ENCODE measurements at regions not wholly inside any gene's neighbourhood (a gene's known extent, or its start where the extent isn't known, plus 50 kb on each side); places are given as distances from the start of the nearest gene placed in this dataset.

DNA sequence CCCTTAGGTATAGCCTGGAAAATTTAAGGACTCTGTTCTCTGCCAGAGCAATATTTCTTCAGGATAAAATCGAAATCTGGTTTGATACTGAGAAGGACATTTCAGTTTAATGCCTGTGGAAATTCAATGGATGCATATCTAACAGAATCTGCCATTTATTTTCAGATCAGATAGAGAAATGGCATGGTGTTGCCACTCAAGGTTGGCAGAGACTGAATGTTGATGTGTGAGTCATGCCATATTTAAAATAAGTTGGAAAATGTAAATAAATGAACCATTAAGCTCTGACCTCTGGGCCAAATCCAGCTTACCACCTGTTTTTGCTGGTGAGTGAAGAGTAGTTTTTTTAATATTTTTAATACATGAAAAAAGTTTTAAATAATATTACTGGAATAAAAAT lies 594.6 kb downstream of the DOK5 start:
- no peak overlapping the region for H3K4me3 ChIP-seq (ENCODE audit: low read depth, low read length)
- no peak for DNase-seq (ENCODE audit: extremely low spot score)
- 45% methylated on average over 1 of the region's 1 CpG for WGBS
- no peak overlapping the region for H3K27ac ChIP-seq (ENCODE audit: low read depth)
- H3K36me3 ChIP-seq (ENCODE audit: insufficient read depth), result no peaks in the 10 kb centered on the region
- no peaks in the 10 kb centered on the region for H3K4me1 ChIP-seq (ENCODE audit: insufficient read depth)

GRCh38 chr20:55067158-55067825 lies 591.9 kb downstream of the DOK5 start:
- 90% methylated on average over 7 of the region's 7 CpGs for WGBS
- H3K27ac ChIP-seq (ENCODE audit: low read depth), result no peak overlapping the region
- no peaks in the 10 kb centered on the region for H3K36me3 ChIP-seq (ENCODE audit: insufficient read depth)
- DNase-seq (ENCODE audit: extremely low spot score), result no peak
- H3K4me1 ChIP-seq (ENCODE audit: insufficient read depth), result no peaks in the 10 kb centered on the region
- H3K4me3 ChIP-seq (ENCODE audit: low read depth, low read length), result no peak overlapping the region

DNA sequence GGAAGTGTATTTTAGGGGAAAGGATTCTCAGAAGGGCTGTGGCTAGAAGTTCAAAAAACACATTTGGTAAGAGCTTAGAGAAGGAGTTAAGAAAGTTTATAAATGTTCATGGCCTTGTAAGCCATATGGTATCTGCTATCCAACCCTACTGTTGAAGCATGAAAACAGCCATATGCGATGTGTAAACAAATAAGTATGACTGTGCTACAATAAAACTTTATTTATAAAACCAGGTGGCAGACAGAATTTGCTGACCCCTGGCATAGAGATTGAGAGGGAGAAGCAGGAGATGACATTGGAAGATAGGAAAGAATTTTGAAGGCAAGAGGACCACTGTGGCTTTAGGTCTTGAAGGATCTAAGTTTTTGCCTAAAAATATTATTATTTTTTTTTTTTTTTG lies 583.5 kb downstream of the DOK5 start:
- WGBS, result 51% methylated on average over 1 of the region's 1 CpG
- no peaks in the 10 kb centered on the region for H3K36me3 ChIP-seq (ENCODE audit: insufficient read depth)
- no peak for DNase-seq (ENCODE audit: extremely low spot score)
- no peak overlapping the region for H3K27ac ChIP-seq (ENCODE audit: low read depth)
- H3K4me3 ChIP-seq (ENCODE audit: low read depth, low read length), result no peak overlapping the region
- no peaks in the 10 kb centered on the region for H3K4me1 ChIP-seq (ENCODE audit: insufficient read depth)

DNA sequence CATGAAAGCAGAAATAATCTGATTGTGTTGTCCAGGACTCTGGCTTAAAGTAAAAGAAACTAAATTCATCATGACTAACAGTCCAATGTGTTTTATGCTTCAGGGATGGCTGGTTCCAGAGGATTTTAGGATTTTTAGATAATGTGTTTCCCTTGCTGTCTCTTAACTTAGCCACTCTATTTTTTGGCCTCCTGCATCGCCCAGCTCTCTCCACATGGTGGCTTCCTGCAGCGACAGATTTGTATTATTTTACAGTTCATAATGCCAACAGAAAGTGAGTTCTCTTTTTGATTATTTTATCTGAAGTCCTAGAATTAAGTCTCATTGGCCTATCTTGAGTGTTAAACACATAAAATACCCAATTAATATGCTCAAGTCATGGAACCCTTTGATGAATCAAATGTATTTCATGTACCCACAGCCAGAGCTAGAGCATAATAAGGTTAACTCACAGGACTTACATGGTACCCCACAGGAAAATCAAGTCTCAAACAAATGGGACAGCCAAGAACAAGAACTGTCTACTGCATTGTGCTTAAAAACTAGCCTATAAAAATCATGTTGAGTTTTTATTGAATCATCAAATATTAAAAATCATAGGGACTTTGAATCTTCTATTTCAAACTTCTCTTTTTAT lies 582.5 kb downstream of the DOK5 start:
- DNase-seq (ENCODE audit: extremely low spot score), result no peak
- WGBS, result 59% methylated on average over 2 of the region's 2 CpGs
- no peaks in the 10 kb centered on the region for H3K36me3 ChIP-seq (ENCODE audit: insufficient read depth)
- H3K27ac ChIP-seq (ENCODE audit: low read depth), result no peak overlapping the region
- no peaks in the 10 kb centered on the region for H3K4me1 ChIP-seq (ENCODE audit: insufficient read depth)
- H3K4me3 ChIP-seq (ENCODE audit: low read depth, low read length), result no peak overlapping the region

DNA sequence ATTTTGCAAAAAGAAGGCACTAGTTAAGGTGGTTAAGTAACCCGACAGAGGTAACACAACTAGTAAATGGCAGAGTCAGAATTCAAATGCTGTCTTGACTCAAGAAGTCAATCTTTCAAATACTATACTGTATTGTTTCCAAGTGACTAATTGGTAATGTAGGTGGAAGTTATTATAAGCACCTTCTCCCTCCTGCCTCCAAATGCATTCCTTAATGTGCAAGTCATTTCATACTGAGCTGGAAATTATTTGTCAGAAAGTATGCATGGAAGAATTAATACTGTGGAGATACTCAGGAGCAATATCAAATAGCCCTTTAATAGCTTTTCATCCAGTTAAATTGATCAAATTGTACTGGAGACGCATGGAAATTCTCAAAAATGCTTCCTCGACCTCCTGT lies 579.1 kb downstream of the DOK5 start:
- WGBS, result 94% methylated on average over 3 of the region's 3 CpGs
- Histone ChIP-seq H3K27ac (ENCODE audit: low read depth) (no peak overlapping the region), H3K4me3 (ENCODE audit: low read depth, low read length) (no peak overlapping the region), H3K4me1 (ENCODE audit: insufficient read depth) (no peaks in the 10 kb centered on the region), H3K36me3 (ENCODE audit: insufficient read depth) (no peaks in the 10 kb centered on the region)
- DNase-seq (ENCODE audit: extremely low spot score), result no peak

GRCh38 chr20:55053389-55053788 lies 578.0 kb downstream of the DOK5 start:
- 87% methylated on average over 1 of the region's 1 CpG for WGBS
- DNase-seq (ENCODE audit: extremely low spot score), result no peak
- no peak overlapping the region for H3K27ac ChIP-seq (ENCODE audit: low read depth)
- no peaks in the 10 kb centered on the region for H3K36me3 ChIP-seq (ENCODE audit: insufficient read depth)
- H3K4me1 ChIP-seq (ENCODE audit: insufficient read depth), result no peaks in the 10 kb centered on the region
- H3K4me3 ChIP-seq (ENCODE audit: low read depth, low read length), result no peak overlapping the region

- no peak overlapping the region for H3K4me3 ChIP-seq (ENCODE audit: low read depth, low read length)
- no peaks in the 10 kb centered on the region for H3K4me1 ChIP-seq (ENCODE audit: insufficient read depth)
- 54% methylated on average over 2 of the region's 2 CpGs for WGBS
- no peaks in the 10 kb centered on the region for H3K36me3 ChIP-seq (ENCODE audit: insufficient read depth)
- no peak for DNase-seq (ENCODE audit: extremely low spot score)
- H3K27ac ChIP-seq (ENCODE audit: low read depth), result no peak overlapping the region
Observed at GRCh38 chr20:55052459-55052858, 577.1 kb downstream of the DOK5 start.

- Histone ChIP-seq H3K4me3 (ENCODE audit: low read depth, low read length) (no peak overlapping the region), H3K36me3 (ENCODE audit: insufficient read depth) (no peaks in the 10 kb centered on the region), H3K4me1 (ENCODE audit: insufficient read depth) (no peaks in the 10 kb centered on the region), H3K27ac (ENCODE audit: low read depth) (no peak overlapping the region)
- no peak for DNase-seq (ENCODE audit: extremely low spot score)
Observed at GRCh38 chr20:55038684-55039083, 563.3 kb downstream of the DOK5 start.

DNA sequence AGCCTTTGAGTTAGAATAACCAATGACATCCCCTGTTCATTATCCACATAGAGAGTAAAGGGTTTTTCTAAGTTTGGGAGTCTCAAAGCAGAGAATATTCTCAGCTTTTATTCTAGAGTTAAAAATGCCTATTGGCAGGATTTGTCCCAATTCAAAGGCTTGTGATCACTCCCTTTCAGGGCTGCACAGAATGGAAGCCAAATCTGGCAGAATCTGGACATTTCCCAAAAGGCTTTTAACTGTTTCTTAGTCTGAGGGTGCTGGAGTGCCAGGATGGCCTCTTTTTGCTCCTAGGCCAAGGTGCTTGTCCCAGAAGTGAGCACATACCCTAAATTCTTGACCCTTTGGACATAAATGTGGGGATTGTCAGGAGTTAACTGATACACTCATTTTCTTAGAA lies 556.6 kb downstream of the DOK5 start:
- H3K4me1 ChIP-seq (ENCODE audit: insufficient read depth), result no peaks in the 10 kb centered on the region
- H3K27ac ChIP-seq (ENCODE audit: low read depth), result no peak overlapping the region
- no peak for DNase-seq (ENCODE audit: extremely low spot score)
- H3K4me3 ChIP-seq (ENCODE audit: low read depth, low read length), result no peak overlapping the region
- no peaks in the 10 kb centered on the region for H3K36me3 ChIP-seq (ENCODE audit: insufficient read depth)

GRCh38 chr20:55014766-55015165 lies 539.4 kb downstream of the DOK5 start:
- no peak overlapping the region for H3K27ac ChIP-seq (ENCODE audit: low read depth)
- H3K4me1 ChIP-seq (ENCODE audit: insufficient read depth), result no peaks in the 10 kb centered on the region
- WGBS, result 77% methylated on average over 4 of the region's 4 CpGs
- no peaks in the 10 kb centered on the region for H3K36me3 ChIP-seq (ENCODE audit: insufficient read depth)
- no peak for DNase-seq (ENCODE audit: extremely low spot score)
- no peak overlapping the region for H3K4me3 ChIP-seq (ENCODE audit: low read depth, low read length)

GRCh38 chr20:55010761-55011160 lies 535.4 kb downstream of the DOK5 start:
- no peaks in the 10 kb centered on the region for H3K36me3 ChIP-seq (ENCODE audit: insufficient read depth)
- WGBS, result 96% methylated on average over 1 of the region's 1 CpG
- no peak for DNase-seq (ENCODE audit: extremely low spot score)
- H3K27ac ChIP-seq (ENCODE audit: low read depth), result no peak overlapping the region
- no peak overlapping the region for H3K4me3 ChIP-seq (ENCODE audit: low read depth, low read length)
- no peaks in the 10 kb centered on the region for H3K4me1 ChIP-seq (ENCODE audit: insufficient read depth)

DNA sequence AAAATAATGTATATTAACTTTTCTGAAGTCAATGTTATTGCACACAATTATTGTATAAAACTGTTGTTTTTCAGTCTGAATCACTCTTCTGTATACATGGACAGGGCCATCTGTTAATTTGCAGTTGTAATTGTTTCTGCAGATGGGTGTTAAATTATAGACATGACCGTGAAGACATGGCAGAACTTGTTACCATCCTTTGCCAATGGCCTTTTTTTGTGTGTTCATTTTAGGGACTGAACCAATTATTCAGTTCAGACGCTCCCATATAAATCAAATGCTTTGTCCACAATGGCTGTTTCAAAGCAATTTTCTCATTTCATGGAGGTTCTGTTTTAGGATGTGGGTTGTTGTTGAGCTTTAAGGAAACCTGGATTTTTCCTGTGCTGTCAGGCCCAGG lies 533.7 kb downstream of the DOK5 start:
- Histone ChIP-seq H3K4me1 (ENCODE audit: insufficient read depth) (no peaks in the 10 kb centered on the region), H3K36me3 (ENCODE audit: insufficient read depth) (no peaks in the 10 kb centered on the region), H3K4me3 (ENCODE audit: low read depth, low read length) (no peak overlapping the region), H3K27ac (ENCODE audit: low read depth) (no peak overlapping the region)
- no peak for DNase-seq (ENCODE audit: extremely low spot score)
- 90% methylated on average over 2 of the region's 2 CpGs for WGBS

DNA sequence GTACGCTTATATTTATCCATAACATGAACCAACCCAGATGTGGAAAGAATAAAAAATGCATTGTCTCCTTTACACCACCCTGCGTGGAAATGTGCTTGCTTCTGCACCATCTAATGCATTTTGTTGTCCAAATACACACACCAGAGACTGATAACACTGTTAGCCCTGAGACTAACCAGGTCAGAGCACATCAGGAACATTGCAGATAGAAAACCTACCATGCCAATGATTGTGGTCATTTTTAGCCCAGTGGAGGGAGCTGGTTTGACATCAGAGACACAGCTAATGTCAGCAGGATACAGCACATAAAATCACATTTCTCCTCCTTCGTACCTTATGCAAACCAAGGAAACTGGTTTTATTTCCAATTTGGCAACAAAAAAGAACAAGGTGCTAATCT lies 528.7 kb downstream of the DOK5 start:
- no peak for DNase-seq (ENCODE audit: extremely low spot score)
- no peaks in the 10 kb centered on the region for H3K4me1 ChIP-seq (ENCODE audit: insufficient read depth)
- no peak overlapping the region for H3K27ac ChIP-seq (ENCODE audit: low read depth)
- 27% methylated on average over 3 of the region's 3 CpGs for WGBS
- no peak overlapping the region for H3K4me3 ChIP-seq (ENCODE audit: low read depth, low read length)
- H3K36me3 ChIP-seq (ENCODE audit: insufficient read depth), result no peaks in the 10 kb centered on the region

- no peak overlapping the region for H3K27ac ChIP-seq (ENCODE audit: low read depth)
- no peaks in the 10 kb centered on the region for H3K4me1 ChIP-seq (ENCODE audit: insufficient read depth)
- no peak for DNase-seq (ENCODE audit: extremely low spot score)
- H3K36me3 ChIP-seq (ENCODE audit: insufficient read depth), result no peaks in the 10 kb centered on the region
- H3K4me3 ChIP-seq (ENCODE audit: low read depth, low read length), result no peak overlapping the region
- 74% methylated on average over 5 of the region's 5 CpGs for WGBS
Observed at GRCh38 chr20:54995553-54995952, 520.2 kb downstream of the DOK5 start.

DNA sequence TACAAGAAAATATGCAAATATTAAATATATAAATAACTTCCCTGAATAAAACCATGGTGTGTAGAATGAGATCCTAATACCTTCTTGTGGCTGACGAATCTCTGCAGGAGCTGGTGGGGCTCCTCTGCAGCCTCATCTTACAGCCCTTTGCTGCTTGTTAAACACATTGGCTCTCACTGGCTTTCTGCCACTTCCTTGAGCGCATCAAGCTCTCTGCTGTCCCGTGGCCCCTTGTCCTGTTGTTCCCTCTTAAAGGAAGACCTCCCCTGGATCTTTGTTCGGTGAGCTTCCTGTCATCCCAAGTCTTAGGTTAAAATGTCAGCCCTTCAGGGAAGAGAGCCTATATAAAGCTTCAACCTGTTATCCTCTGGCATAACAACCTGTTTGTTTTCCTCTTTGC lies 519.6 kb downstream of the DOK5 start:
- H3K4me3 ChIP-seq (ENCODE audit: low read depth, low read length), result no peak overlapping the region
- WGBS, result 48% methylated on average over 4 of the region's 4 CpGs
- H3K36me3 ChIP-seq (ENCODE audit: insufficient read depth), result no peaks in the 10 kb centered on the region
- no peak overlapping the region for H3K27ac ChIP-seq (ENCODE audit: low read depth)
- H3K4me1 ChIP-seq (ENCODE audit: insufficient read depth), result no peaks in the 10 kb centered on the region
- no peak for DNase-seq (ENCODE audit: extremely low spot score)
